HG03108 (cell line): ENCODE measurements at regions not wholly inside any gene's neighbourhood (a gene's known extent, or its start where the extent isn't known, plus 50 kb on each side); places are given as distances from the start of the nearest gene placed in this dataset.
"Not testable (repeated sequence)": the region's sequence is repeated elsewhere in the genome, so short reads cannot be mapped to it uniquely, and the experiment has no call there.

Experiments used
- ATAC-seq: cut with Tn5 transposase; IDR thresholded peaks from one replicate; pipeline ENCODE4 v1.9.1; 2021; ENCODE audit warnings: moderate library complexity; ENCODE audit not compliant: unreplicated experiment

DNA sequence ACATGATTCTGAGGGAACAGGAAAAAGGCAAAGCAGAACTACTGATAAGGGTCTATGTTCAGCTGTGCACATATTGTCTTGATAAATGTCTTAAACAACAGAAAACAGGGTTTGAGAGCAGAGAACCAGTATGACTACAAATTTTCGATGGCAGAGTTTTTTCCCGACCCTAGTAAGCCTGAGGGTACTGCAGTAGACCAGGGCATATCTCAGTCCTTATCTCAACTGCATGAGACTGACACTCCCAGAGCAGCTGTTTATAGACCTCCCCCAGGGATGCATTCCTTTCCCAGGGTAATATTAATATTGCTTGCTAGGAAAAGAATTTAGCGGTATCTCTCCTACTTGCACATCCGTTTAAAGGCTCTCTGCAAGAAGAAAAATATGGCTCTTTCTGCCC lies 1176.8 kb upstream of the ADGRB3 start:
- ATAC-seq, result no peak

DNA sequence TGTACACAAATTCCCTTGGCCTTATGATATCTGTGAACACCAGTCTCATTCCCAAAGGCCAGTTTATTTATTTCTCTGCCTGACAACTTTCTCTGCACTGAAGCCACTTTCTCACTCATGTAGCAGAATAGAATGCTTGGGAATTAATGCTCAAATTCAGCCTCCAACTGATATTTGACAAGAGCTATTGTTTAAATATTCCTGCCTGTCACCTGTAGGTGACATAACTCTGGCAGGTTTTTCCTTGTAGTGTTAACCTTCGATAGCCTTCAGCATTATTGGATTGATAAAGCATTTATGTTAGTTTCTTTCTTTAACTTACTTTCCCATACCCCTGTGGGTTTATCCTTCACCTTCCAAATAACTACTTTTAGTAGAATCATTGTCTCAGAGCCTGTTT lies 1183.2 kb upstream of the ADGRB3 start:
- ATAC-seq, result no peak

DNA sequence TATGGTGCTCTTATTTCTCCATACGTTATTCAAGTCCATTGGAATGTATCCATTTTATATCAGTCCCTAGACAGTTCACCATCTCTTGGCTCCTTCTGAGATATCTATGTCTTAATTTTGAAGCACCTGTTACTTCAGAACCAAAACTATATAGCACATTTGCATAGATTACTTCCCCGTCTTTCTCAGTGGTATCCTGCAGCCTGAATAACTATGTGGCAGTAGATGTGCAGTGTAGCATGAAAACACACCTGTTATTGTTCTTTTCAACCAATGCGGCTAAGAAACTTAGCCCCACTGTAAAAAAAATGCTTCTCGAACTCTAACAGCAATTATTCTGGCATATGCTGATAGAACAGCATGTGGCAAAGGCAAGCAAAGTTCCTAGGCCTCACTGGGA lies 1184.4 kb upstream of the ADGRB3 start:
- ATAC-seq, result no peak

- ATAC-seq, result no peak
These were observed 1185.5 kb upstream of the ADGRB3 start for GRCh38 chr6:67449602-67450001.

DNA sequence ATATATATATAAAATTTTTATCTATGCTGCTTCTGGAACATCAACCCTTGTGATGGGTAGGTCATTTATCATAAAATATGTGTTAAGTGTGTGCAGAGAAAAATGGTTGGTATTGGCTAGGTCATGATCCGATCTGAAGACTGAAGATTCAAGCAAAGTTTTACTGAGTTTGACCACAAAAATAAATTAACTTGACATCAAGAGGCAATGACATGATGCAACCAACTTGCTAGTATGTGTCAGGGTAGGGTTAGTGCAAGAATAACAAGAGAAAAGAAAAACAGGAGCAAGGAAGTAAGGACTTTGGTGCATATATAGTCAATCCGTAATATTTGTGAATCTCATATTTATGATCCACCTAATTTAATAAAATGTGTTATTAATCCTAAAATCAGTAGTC lies 1202.0 kb upstream of the ADGRB3 start:
- no peak for ATAC-seq

DNA sequence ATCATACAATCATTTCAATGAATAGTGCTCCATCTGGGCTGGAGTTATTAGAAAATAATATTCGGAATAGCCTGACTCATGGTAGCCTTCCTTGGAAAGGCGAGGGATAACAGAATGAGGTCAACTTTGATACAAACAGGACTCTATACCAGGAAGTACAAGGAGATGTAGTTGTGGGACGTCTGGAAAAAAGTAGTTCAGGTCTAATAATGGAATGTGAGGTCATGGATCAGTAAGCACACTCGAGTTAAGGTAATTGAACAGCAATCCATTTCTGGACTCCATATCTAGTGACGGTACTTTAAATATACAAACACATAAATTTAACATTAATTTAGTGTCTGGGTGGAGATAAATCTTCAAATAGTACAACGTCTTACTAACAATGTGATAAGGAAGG lies 1204.0 kb upstream of the ADGRB3 start:
- ATAC-seq, result no peak

DNA sequence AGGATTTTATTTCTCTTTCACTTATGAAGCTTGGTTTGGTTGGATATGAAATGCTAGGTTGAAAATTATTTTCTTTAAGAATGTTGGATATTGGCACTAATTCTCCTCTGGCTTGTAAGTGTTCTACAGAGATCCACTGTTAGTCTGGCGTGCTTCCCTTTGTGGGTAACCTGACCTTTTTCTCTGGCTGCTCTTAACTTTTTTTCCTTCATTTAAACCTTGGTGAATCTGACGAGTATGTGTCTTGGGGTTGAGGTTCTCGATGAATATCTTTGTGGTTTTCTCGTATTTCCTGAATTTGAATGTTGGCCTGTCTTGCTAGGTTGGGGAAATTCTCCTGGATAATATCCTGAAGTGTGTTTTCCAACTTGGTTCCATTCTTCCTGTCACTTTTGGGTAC lies 1208.4 kb upstream of the ADGRB3 start:
- ATAC-seq, result not testable (repeated sequence)

- ATAC-seq, result no peak
These were observed 1223.0 kb upstream of the ADGRB3 start for GRCh38 chr6:67412035-67412434.

DNA sequence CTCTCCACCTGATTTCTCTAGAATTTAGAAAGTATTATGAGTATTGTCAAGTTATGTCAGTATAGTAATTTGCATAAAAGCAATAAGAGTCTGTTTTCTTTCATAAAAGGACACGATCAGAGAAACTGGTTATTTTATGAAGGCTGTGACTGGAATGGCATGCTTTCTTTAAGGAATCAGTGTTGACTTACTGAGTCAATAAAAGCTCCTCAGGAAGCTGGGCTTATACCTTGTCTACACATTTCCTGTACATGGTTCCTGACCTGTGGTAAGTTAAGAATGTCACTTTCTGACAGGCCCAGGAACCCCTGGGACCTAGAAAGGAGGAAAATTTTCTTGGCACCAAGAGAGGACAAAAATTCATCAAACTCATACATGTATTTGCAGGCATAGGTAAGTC lies 1224.0 kb upstream of the ADGRB3 start:
- ATAC-seq, result no peak

DNA sequence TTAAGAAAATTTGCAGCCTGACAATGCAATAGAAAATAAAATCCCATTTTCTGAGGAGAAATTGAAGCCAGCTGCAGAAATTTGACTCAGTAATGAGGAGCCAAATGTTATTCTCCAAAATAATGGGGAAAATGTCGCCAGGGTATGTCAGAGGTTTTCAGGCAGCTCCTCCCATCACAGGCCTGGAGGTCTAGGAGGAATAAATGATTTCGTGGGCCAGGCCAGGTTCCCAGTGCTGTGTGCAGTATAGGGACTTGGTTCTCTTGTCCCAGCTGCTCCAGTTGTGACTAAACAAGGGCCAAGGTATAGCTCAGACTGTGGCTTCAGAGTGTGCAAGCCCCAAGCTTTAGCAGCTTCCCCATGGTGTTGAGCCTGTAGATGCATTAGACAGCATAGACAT lies 1240.8 kb upstream of the ADGRB3 start:
- ATAC-seq, result no peak

DNA sequence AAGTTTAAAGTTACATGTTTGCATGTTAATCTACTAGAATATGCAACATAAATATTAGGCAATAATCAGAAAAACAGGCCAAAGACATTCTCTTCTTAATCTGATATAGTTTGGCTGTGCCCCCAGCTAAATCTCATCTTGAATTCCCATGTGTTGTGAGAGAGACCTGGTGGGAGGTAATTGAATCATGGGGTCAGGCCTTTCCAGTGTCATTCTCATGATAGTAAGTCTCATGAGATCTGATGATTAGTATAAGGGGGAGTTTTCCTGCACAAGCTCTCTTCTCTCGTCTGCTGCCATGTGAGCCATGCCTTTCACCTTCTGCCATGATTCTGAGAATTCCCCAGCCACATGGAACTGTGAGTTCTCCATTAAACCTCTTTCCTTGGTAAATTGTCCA lies 1241.7 kb upstream of the ADGRB3 start:
- ATAC-seq, result no peak

DNA sequence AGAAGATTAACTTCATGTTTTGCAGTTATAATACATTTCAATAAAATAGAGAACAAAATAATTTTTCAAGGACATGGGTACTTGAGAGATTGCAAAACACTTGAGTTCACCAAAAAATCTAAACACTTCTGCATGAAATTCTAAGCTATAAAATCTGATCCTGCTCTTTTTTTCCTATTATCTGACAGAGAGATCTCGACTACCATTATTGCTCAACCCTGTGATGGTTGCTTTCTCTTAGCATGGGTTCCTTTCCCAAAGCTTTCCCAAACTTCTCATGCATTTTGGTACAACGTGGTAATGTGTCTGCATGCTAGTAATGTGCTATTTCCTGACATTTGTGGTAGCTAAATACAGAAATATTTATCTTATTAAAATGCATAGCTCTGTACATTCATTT lies 1243.1 kb upstream of the ADGRB3 start:
- no peak for ATAC-seq

DNA sequence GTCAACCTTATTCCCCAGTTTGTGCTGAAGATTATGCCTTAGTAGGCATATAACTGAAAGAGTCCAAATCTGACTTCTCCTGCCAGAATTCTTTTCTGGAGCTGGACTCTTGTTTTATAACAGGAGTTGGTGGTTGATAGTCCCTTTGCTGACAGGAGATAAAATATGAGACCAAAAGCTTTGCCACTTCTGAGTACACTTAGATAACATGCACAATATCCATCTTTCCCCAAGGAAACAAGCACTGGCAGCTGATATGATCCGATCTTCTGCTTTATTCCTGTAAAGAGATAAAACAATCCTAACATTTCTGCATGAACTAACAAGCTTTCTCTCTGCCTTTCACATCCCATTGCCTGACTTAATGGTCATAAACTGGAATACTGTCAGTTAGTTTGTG lies 1265.4 kb upstream of the ADGRB3 start:
- ATAC-seq, result no peak

DNA sequence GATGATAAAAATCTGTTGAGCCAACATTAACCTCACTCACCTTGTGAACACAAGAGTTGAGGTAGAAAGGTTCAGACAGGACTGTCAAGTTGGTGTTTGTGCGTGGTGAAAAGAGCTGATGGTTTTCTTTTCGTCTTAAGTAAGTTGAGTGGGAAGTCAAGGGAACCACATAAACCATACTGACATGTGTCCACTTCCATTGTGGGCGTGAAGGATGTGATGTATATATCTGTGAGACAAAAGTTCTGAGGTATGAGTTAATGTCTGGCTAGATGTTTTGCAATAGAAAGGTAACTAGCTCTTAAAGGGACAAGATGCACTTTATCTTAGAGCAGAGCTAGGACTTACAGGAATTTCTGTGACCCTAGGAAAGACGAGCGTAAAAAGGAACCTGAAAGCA lies 1272.1 kb upstream of the ADGRB3 start:
- ATAC-seq, result no peak

DNA sequence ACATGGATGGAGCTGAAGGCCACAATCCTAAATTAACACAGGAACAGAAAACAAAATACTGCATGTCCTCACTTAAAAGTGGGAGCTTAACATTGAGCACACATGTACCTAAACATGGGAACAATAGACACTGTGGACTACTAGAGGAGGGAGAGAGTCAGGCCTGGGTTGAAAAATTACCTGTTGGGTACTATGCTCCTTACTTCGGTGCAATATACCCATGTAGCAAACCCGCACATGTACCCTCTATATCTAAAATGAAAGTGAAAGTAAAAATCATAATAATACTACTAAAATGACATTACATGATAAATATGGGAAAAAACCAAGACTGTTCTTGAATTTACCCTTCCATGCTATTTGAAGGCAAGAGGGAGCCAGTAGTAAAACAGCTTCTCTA lies 1273.8 kb upstream of the ADGRB3 start:
- ATAC-seq, result no peak

GRCh38 chr6:67358241-67358640 lies 1276.8 kb upstream of the ADGRB3 start:
- no peak for ATAC-seq

GRCh38 chr6:67353861-67354260 lies 1281.2 kb upstream of the ADGRB3 start:
- no peak for ATAC-seq

GRCh38 chr6:67352717-67353116 lies 1282.4 kb upstream of the ADGRB3 start:
- ATAC-seq, result no peak

DNA sequence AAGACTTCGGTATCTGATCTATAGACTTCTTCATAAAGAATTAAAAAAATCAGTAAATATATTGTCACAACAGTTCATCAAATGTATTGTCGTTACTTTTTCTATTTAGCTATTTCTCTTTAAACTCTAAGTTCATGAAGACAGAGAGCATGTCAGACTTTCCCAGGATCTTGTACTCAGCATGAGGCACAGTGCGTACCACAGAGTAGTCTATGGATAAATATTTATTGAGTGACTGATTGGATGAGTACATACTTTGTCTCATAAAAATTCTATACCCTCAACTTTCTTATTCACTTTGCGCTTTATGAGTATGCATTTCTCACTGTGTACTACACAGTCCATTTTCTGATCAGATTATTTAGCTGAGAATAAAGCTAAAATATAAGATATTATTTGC lies 1284.4 kb upstream of the ADGRB3 start:
- ATAC-seq, result no peak

GRCh38 chr6:67345946-67346345 lies 1289.1 kb upstream of the ADGRB3 start:
- no peak for ATAC-seq

DNA sequence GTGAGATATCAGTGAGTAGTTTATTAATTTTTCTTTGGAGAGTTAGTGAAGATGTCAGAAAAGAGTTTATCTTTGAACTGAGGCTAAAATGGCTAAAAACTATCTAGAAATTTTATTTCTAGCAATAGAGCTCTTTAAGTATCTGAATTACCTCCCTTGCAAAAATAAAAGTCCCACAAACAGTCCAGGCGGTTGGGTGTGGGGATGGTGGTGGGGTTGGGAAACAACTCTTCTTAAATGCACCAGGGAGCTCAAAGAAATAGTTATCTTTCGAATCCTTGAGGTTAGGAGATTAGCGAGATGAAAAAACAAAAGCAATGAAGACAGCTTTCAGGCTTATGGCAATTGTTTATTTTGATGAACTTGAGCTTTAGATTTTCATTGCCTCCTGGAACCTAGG lies 1299.1 kb upstream of the ADGRB3 start:
- no peak for ATAC-seq

DNA sequence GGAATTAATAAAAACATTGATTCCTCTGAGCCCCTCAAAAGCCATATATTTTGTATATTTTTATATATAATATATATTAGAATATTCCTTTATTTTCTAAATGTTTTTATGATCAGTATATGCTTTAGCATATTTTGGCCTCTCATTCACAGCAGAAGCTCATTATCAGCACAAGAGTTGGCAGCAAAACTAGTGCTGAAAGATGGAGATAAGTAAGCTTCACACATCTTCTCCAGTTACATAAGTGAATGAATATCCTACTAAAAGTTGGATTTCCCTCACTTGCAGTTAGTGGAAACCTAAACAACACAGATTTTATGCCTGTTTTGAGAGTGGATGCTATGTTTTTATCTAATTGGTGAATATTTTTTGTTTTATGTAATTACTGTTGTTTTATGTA lies 1303.8 kb upstream of the ADGRB3 start:
- no peak for ATAC-seq

- ATAC-seq, result no peak
These were observed 1306.8 kb upstream of the ADGRB3 start for GRCh38 chr6:67328269-67328668.

- ATAC-seq, result no peak
These were observed 1334.5 kb upstream of the ADGRB3 start for GRCh38 chr6:67300430-67301040.
